Heart right ventricle (tissue), 16 donors: ENCODE measurements at regions not wholly inside any gene's neighbourhood (a gene's known extent, or its start where the extent isn't known, plus 50 kb on each side); places are given as distances from the start of the nearest gene placed in this dataset.

Source experiments
- ATAC-seq, 8 donors: fragments of 200-7000 bp; cut with Tn5 transposase; one replicate each; pipeline ENCODE4 v1.9.1; 2020; ENCODE audit warnings: mild to moderate bottlenecking in 8 of 8, moderate library complexity in 8 of 8, moderate number of reproducible peaks in 1 of 8
- DNase-seq, 2 donors: peaks; one replicate each; pipeline ENCODE4 v3.0.0-alpha.2; 2020
- H3K27ac ChIP-seq, 10 donors: fragments of 200-600 bp; sonication (generic) in 2 of 10; one replicate each; pipeline versions ENCODE4 v1.5.0 to v1.8.0; 2020 to 2022; ENCODE audit warnings: mild to moderate bottlenecking in 3 of 10
- H3K27me3 ChIP-seq, 7 donors: fragments of 200-600 bp; one replicate each; pipeline ENCODE4 v1.8.0; 2021 to 2022; ENCODE audit warnings: mild to moderate bottlenecking in 2 of 7
- H3K36me3 ChIP-seq, 9 donors: fragments of 200-600 bp; sonication (generic) in 1 of 9; one replicate each; pipeline versions ENCODE4 v1.5.0 to v1.8.0; 2020 to 2022; ENCODE audit warnings: mild to moderate bottlenecking in 2 of 9
- H3K4me1 ChIP-seq, 9 donors: fragments of 200-600 bp; sonication (generic) in 1 of 9; one replicate each; pipeline versions ENCODE4 v1.5.0 to v1.8.0; 2020 to 2022; ENCODE audit warnings: mild to moderate bottlenecking in 4 of 9
- H3K4me3 ChIP-seq, 10 donors: fragments of 200-600 bp; sonication (generic) in 2 of 10; one replicate each; pipeline versions ENCODE4 v1.5.0 to v1.8.0; 2020 to 2022; ENCODE audit warnings: mild to moderate bottlenecking in 7 of 10, moderate library complexity in 2 of 10
- H3K9me3 ChIP-seq, 11 donors: fragments of 200-600 bp in 10 of 11; sonication (generic) in 2 of 11; one replicate each; pipeline versions ENCODE4 v1.5.0 to v1.8.0; 2013 to 2022; ENCODE audit warnings: mild to moderate bottlenecking in 2 of 11, control low read depth in 1 of 11, moderate library complexity in 1 of 11
- WGBS, 2 donors: extraction: QIAGEN DNeasy Blood & Tissue Kit; methylation state at CpG; one replicate each; pipeline ENCODE4 v1.1.7; 2013; ENCODE audit warnings: inconsistent platforms in 1 of 2; 5-methylcytosine and 5-hydroxymethylcytosine counted together
- intact Hi-C, 10 donors: fragments of 100-400 bp; cut with DNase I; formaldehyde crosslinking; loops; one replicate each; pipeline versions ENCODE4 v1.11.1 to v1.14.2; 2022
- TF ChIP-seq, protein P1 (sequence below), 9 donors: fragments of 200-600 bp; sonication (generic) in 2 of 9; IDR thresholded peaks; one replicate each; pipeline versions ENCODE4 v1.5.0 to v1.8.0; 2021 to 2022; ENCODE audit warnings: antibody characterized with exemption in 9 of 9, mild to moderate bottlenecking in 5 of 9, moderate library complexity in 1 of 9
- donor health status: Arrhythmogenic right ventricular cardiomyopathy.
- donor health status: ischemic (EF 13 %, LVEDD 7.1; RV severe dilation, severe dysfunction).
- donor health status: healthy with polysubstance abuse.
- donor health status: DM: no; HTN: yes; CAD: no.
- donor health status: DM: no; HTN: no; CAD: no.
- donor health status: ischemic (EF 25% LVEDD 6.9; RV normal size, moderate dysfunction).
- donor health status: ischemic (EF 25% LVEDD 5.7; RV mildly dilated, moderate dysfunction).
- donor health status: healthy.
- donor health status: DM: yes; HTN: yes; CAD: no.
- donor health status: Ischemic cardiomyopathy.
- donor health status: ischemic (EF 35%, LVEDD 5.7; RV mildly dilated, moderate dysfunction).
- donor health status: nonischemic (EF 11% LVEDD 7.7; RV severe dilation, severe dysfunction).
- donor health status: DM: yes; HTN: yes; CAD: no.
- donor health status: PGD.
- donor health status: ischemic (EF 29% LVEDD 5.4; RV normal size, mild dysfunction).
- donor health status: nonischemic (EF 23%, LVEDD 6.1; RV moderate dilation, normal function).

DNA sequence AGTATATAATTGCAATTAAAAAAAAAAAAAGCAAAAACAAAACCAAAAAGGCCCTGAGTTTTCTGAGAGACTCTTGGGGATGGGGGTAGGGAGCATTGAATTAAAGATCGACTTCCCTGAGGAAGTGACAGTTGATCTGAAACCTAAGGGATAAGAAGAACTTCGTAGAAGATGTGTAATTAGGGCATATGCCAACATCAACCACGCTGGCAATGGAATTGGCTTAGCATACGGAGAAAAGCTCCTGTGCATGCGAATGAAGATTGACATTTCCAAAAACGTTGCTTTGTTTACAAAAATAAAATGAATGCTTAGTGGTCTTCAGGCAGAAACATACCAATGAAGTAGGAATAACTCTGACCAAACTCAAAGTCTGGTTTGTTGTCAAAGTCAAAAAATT, 307.6 kb upstream of the ZNF521 start:
- TF ChIP-seq, protein P1, sequence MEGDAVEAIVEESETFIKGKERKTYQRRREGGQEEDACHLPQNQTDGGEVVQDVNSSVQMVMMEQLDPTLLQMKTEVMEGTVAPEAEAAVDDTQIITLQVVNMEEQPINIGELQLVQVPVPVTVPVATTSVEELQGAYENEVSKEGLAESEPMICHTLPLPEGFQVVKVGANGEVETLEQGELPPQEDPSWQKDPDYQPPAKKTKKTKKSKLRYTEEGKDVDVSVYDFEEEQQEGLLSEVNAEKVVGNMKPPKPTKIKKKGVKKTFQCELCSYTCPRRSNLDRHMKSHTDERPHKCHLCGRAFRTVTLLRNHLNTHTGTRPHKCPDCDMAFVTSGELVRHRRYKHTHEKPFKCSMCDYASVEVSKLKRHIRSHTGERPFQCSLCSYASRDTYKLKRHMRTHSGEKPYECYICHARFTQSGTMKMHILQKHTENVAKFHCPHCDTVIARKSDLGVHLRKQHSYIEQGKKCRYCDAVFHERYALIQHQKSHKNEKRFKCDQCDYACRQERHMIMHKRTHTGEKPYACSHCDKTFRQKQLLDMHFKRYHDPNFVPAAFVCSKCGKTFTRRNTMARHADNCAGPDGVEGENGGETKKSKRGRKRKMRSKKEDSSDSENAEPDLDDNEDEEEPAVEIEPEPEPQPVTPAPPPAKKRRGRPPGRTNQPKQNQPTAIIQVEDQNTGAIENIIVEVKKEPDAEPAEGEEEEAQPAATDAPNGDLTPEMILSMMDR (IDR thresholded peaks at IDR 0.05): no peak
- Histone ChIP-seq H3K4me3 (no peak overlapping the region), H3K27me3 (no peaks in the 10 kb centered on the region), H3K36me3 (no peaks in the 10 kb centered on the region), H3K27ac (no peak overlapping the region), H3K9me3 (no peaks in the 10 kb centered on the region), H3K4me1 (no peaks in the 10 kb centered on the region)
- WGBS, 2 donors: 85 to 86% methylated on average over 6 of the region's 6 CpGs
- intact Hi-C loops: no loop called here
- DNase-seq (no peak), ATAC-seq (no peak)

DNA sequence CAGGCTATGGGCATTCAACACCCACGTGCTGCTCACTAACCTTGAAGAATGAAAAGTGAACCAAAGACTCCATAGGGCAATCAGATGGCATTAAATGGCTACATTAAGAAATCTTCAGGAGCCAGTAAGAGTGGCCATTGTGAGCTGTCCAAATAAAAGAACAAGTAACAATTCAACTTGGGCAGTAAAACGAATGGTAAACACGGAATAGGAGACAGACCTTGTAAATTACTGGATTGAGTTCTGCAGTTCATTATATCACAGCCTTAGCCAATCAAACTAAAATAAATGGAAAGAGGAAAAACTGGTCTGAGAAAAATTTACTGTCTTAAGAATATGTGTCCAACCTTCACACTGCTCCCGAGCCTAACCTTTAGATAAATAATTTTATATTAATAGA, 306.5 kb upstream of the ZNF521 start:
- intact Hi-C loops: no loop called here
- no peak for ATAC-seq
- TF ChIP-seq, protein P1 (IDR thresholded peaks at IDR 0.05): no peak
- no peaks in the 10 kb centered on the region for H3K4me1 ChIP-seq
- no peak overlapping the region for H3K4me3 ChIP-seq
- 84 to 85% methylated on average over 4 of the region's 4 CpGs for WGBS, 2 donors
- no peak overlapping the region for H3K27ac ChIP-seq
- no peak for DNase-seq
- H3K9me3 ChIP-seq: no peaks in the 10 kb centered on the region
- H3K27me3 ChIP-seq: no peaks in the 10 kb centered on the region
- H3K36me3 ChIP-seq: no peaks in the 10 kb centered on the region

DNA sequence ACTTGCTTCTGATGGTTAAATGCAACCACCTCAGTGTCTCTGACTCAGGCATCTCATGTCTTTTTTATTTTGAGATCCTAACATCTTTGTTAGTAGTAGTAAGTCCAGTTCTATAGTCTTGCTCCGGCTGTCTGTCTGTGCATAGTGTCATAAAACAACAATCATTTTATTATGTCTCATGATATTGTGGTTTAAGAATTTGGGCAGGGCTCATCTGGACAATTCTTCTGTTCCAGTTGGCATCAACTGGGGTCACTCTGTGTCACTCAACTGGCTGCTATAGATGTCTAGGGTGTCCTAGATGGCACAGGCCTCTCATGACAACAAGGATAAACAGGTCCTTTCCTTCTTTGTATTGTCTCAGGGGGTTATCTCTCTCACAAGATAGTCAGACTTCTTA, 299.6 kb upstream of the ZNF521 start:
- Histone ChIP-seq H3K4me1 (peaks cover 0 to 4% (median 0%) of the 10 kb centered on the region in 9 donors), H3K27me3 (no peaks in the 10 kb centered on the region), H3K4me3 (no peak overlapping the region), H3K27ac (no peak overlapping the region), H3K9me3 (no peaks in the 10 kb centered on the region), H3K36me3 (no peaks in the 10 kb centered on the region)
- WGBS, 2 donors: 90 to 91% methylated on average over 1 of the region's 1 CpG
- TF ChIP-seq, protein P1 (IDR thresholded peaks at IDR 0.05): no peak
- no peak for DNase-seq
- intact Hi-C loops: no loop called here
- ATAC-seq: no peak

DNA sequence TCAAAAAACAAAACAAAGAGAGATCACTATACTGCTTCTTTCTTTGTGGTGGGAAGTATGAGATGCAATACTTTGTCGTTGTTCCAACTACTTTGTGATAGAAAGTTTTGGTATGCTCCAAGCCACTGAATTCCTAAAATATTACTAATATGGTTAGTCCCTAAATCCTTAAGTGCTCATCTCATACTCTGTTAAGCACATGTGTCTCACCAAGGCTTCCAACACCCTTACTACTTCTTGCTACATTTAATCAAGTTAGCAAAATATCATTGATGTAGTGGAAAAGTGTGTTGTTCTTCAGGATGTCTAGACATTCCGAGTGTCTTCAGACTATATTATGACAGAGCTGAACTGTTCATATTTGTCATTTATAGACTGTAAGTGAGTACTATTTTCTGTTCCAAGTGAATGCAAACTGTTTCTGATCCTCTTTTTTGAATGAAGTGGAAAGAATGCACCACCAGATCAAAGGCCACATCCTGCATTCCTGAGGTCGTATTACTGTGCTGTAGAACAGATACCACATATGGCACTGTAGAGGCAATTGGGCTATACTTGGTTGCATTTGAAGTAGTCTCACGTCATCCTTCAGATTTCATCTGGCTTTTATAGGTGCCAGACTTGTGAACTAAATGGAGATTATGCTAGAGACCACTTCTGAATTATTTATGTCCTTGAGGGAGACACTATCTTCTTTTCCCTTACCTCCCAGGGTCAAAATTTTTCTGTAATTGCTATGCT, 298.4 kb upstream of the ZNF521 start:
- intact Hi-C loops: no loop called here
- Histone ChIP-seq H3K27me3 (no peaks in the 10 kb centered on the region), H3K36me3 (no peaks in the 10 kb centered on the region), H3K27ac (peak overlapping the region in 1 of 10 donors; percentile 56), H3K4me3 (no peak overlapping the region), H3K9me3 (peaks cover 0 to 1% (median 0%) of the 10 kb centered on the region in 11 donors), H3K4me1 (peaks cover 0 to 4% (median 0%) of the 10 kb centered on the region in 9 donors)
- 50 to 51% methylated on average over 4 of the region's 4 CpGs for WGBS, 2 donors
- ATAC-seq: peak in 1 of 8 donors; percentile 35
- TF ChIP-seq, protein P1 (IDR thresholded peaks at IDR 0.05): no peak
- no peak for DNase-seq
